ENCODE measurements at regions not wholly inside any gene's neighbourhood (a gene's known extent, or its start where the extent isn't known, plus 50 kb on each side); places are given as distances from the start of the nearest gene placed in this dataset.

DNA sequence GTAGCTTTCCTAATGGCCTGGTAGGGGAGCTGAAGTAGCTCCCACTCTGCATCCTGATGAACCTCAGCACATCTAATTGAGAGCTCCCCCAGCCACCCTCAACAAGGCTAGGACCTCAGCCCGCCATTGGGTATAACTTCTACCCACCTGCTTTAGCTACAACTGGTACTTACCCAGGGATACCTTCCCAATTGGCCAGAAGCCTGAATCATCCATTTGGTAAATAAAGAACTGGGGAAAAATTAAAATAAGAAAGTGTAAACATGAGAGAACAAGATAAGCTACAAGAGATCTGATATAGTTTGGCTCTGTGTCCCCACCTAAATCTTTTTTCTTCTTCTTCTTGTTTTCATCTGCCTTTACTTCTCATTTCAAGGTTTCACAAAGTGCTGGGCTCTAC is 372.0 kb downstream of the CMPK2 start:
- TF ChIP-seq CTCF (IDR thresholded peaks at IDR 0.05; ENCODE audit: poor library complexity, severe bottlenecking): no peak
- TF ChIP-seq EZH2 (IDR thresholded peaks at IDR 0.05; ENCODE audit: borderline replicate concordance, insufficient read depth, low read length, poor library complexity, severe bottlenecking): no peak
- TF ChIP-seq TAF1 (IDR thresholded peaks at IDR 0.05; ENCODE audit: low read depth): no peak
- no peak for TF ChIP-seq EP300 (conservative IDR thresholded peaks at IDR 0.05; ENCODE audit: poor library complexity, severe bottlenecking)

Measured in neural cell (in vitro differentiated cells).